Mesendoderm (in vitro differentiated cells): ENCODE measurements at regions not wholly inside any gene's neighbourhood (a gene's known extent, or its start where the extent isn't known, plus 50 kb on each side); places are given as distances from the start of the nearest gene placed in this dataset.
A peak's percentile ranks its signal among the peaks of the same experiment; 100 is the strongest.

ENCODE experiments used
- DNase-seq: peaks from one replicate; pipeline ENCODE4 v3.0.0; 2013
- H2AK5ac ChIP-seq: 2 replicates; pipeline ENCODE4 v1.6.1; 2013; ENCODE audit warnings: low read length, inconsistent platforms
- H2BK120ac ChIP-seq: 2 replicates; pipeline ENCODE4 v1.6.1; 2013; ENCODE audit warnings: low read depth, mild to moderate bottlenecking, low read length, moderate library complexity, mixed read lengths
- H2BK15ac ChIP-seq: replicated peaks from 2 replicates; pipeline ENCODE4 v1.6.1; 2013; ENCODE audit warnings: low read depth, mild to moderate bottlenecking, moderate library complexity
- H2BK5ac ChIP-seq: 2 replicates; pipeline ENCODE4 v1.6.1; 2013; ENCODE audit warnings: low read length, inconsistent platforms
- H3K18ac ChIP-seq: 2 replicates; pipeline ENCODE4 v1.6.1; 2013; ENCODE audit warnings: mild to moderate bottlenecking, low read length, mixed read lengths
- H3K23ac ChIP-seq: one replicate; pipeline ENCODE4 v1.6.1; 2013; ENCODE audit warnings: low read length
- H3K27ac ChIP-seq: 2 replicates; pipeline ENCODE4 v1.5.1; 2013; ENCODE audit warnings: low read depth, mild to moderate bottlenecking, inconsistent platforms, low read length, moderate library complexity
- H3K27me3 ChIP-seq: 2 replicates; pipeline ENCODE4 v1.6.1; 2013; ENCODE audit warnings: low read length, control low read depth, mild to moderate bottlenecking, inconsistent platforms; ENCODE audit not compliant: insufficient read depth, poor library complexity
- H3K36me3 ChIP-seq: 2 replicates; pipeline ENCODE4 v1.6.1; 2013; ENCODE audit warnings: low read length, inconsistent platforms; ENCODE audit not compliant: control insufficient read depth, insufficient read depth
- H3K4ac ChIP-seq: one replicate; pipeline ENCODE4 v1.6.1; 2013; ENCODE audit warnings: low read depth, mild to moderate bottlenecking, low read length, moderate library complexity
- H3K4me1 ChIP-seq: 2 replicates; pipeline ENCODE4 v1.6.1; 2013; ENCODE audit warnings: low read depth, low read length, inconsistent platforms; ENCODE audit not compliant: control insufficient read depth
- H3K4me2 ChIP-seq: 2 replicates; pipeline ENCODE4 v1.6.1; 2013; ENCODE audit warnings: low read length
- H3K4me3 ChIP-seq: 2 replicates; pipeline ENCODE4 v1.5.1; 2013; ENCODE audit warnings: mild to moderate bottlenecking, low read length
- H3K56ac ChIP-seq: one replicate; pipeline ENCODE4 v1.6.1; 2013; ENCODE audit warnings: low read length
- H3K79me1 ChIP-seq: 2 replicates; pipeline ENCODE4 v1.6.1; 2013; ENCODE audit warnings: low read length, inconsistent platforms
- H3K79me2 ChIP-seq: 2 replicates; pipeline ENCODE4 v1.6.1; 2013; ENCODE audit warnings: mild to moderate bottlenecking, low read length; ENCODE audit not compliant: control insufficient read depth, insufficient read depth
- H3K9ac ChIP-seq: 2 replicates; pipeline ENCODE4 v1.6.1; 2013; ENCODE audit warnings: low read length, inconsistent platforms
- H4K5ac ChIP-seq: one replicate; pipeline ENCODE4 v1.6.1; 2013; ENCODE audit warnings: low read length
- H4K8ac ChIP-seq: one replicate; pipeline ENCODE4 v1.6.1; 2013; ENCODE audit warnings: low read depth, mild to moderate bottlenecking, control low read depth, low read length, moderate library complexity
- WGBS: extraction: QIAGEN DNeasy Blood & Tissue Kit; methylation state at CpG from one replicate; pipeline ENCODE4 v1.1.7; 2013; ENCODE audit warnings: low lambda C conversion rate, missing lambda C conversion rate; ENCODE audit not compliant: insufficient coverage; ENCODE audit errors: extremely low coverage; 5-methylcytosine and 5-hydroxymethylcytosine counted together

- no peak for DNase-seq
- H3K9ac ChIP-seq = no peak overlapping the region
- H3K27ac ChIP-seq = no peak overlapping the region
- no peak overlapping the region for H3K4me3 ChIP-seq
- H4K5ac ChIP-seq = no peak overlapping the region
- H2AK5ac ChIP-seq = no peak overlapping the region
- H2BK15ac ChIP-seq = no peak overlapping the region
- no peaks in the 10 kb centered on the region for H3K79me1 ChIP-seq
- no peak overlapping the region for H3K56ac ChIP-seq
- no peak overlapping the region for H4K8ac ChIP-seq
- no peaks in the 10 kb centered on the region for H3K36me3 ChIP-seq
- H2BK120ac ChIP-seq = no peak overlapping the region
- H3K4me2 ChIP-seq = no peak overlapping the region
- H3K23ac ChIP-seq = no peak overlapping the region
- H3K4ac ChIP-seq = no peak overlapping the region
- H2BK5ac ChIP-seq = no peak overlapping the region
- H3K4me1 ChIP-seq = peaks cover 7% of the 10 kb centered on the region
- no peaks in the 10 kb centered on the region for H3K79me2 ChIP-seq
- whole genome bisulfite sequencing = no CpG with 5 or more reads among the region's 2 CpGs
- H3K18ac ChIP-seq = no peak overlapping the region
- H3K27me3 ChIP-seq = no peaks in the 10 kb centered on the region
Measured at GRCh38 chr7:106720641-106721040, 59.7 kb upstream of the CCDC71L start.

GRCh38 chr7:106721816-106722785 is 61.1 kb upstream of the CCDC71L start:
- Histone ChIP-seq H3K27me3 (no peaks in the 10 kb centered on the region), H3K79me1 (no peaks in the 10 kb centered on the region), H3K4ac (no peak overlapping the region), H2BK15ac (no peak overlapping the region), H3K4me1 (peaks cover 7% of the 10 kb centered on the region), H2BK5ac (no peak overlapping the region), H3K27ac (no peak overlapping the region), H4K8ac (no peak overlapping the region), H3K18ac (no peak overlapping the region), H3K23ac (no peak overlapping the region), H2BK120ac (no peak overlapping the region), H3K9ac (no peak overlapping the region), H3K4me3 (no peak overlapping the region), H4K5ac (no peak overlapping the region), H3K36me3 (no peaks in the 10 kb centered on the region), H2AK5ac (no peak overlapping the region), H3K4me2 (no peak overlapping the region), H3K56ac (no peak overlapping the region), H3K79me2 (no peaks in the 10 kb centered on the region)
- WGBS = no CpG with 5 or more reads among the region's 5 CpGs
- DNase-seq = no peak

- Histone ChIP-seq H3K36me3 (no peaks in the 10 kb centered on the region), H3K4me3 (no peak overlapping the region), H2BK15ac (no peak overlapping the region), H3K4me1 (peaks cover 6% of the 10 kb centered on the region), H2BK120ac (no peak overlapping the region), H2BK5ac (no peak overlapping the region), H4K5ac (no peak overlapping the region), H3K4ac (no peak overlapping the region), H3K79me2 (no peaks in the 10 kb centered on the region), H3K79me1 (no peaks in the 10 kb centered on the region), H3K18ac (no peak overlapping the region), H3K9ac (no peak overlapping the region), H3K27ac (no peak overlapping the region), H4K8ac (no peak overlapping the region), H2AK5ac (no peak overlapping the region), H3K23ac (no peak overlapping the region), H3K4me2 (no peak overlapping the region), H3K27me3 (no peaks in the 10 kb centered on the region), H3K56ac (no peak overlapping the region)
- no CpG with 5 or more reads among the region's 1 CpG for WGBS
- peak; percentile 32 for DNase-seq
Measured at GRCh38 chr7:106723398-106723797, 62.4 kb upstream of the CCDC71L start.

GRCh38 chr7:106729720-106730385 is 68.9 kb upstream of the CCDC71L start:
- H3K4me1 ChIP-seq = no peaks in the 10 kb centered on the region
- no peak overlapping the region for H3K27ac ChIP-seq
- H3K36me3 ChIP-seq = no peaks in the 10 kb centered on the region
- no peak for DNase-seq
- H2BK120ac ChIP-seq = no peak overlapping the region
- H2AK5ac ChIP-seq = no peak overlapping the region
- H3K4me3 ChIP-seq = no peak overlapping the region
- no peak overlapping the region for H3K4ac ChIP-seq
- no peak overlapping the region for H3K18ac ChIP-seq
- H3K56ac ChIP-seq = no peak overlapping the region
- no peak overlapping the region for H3K9ac ChIP-seq
- no peak overlapping the region for H2BK15ac ChIP-seq
- H2BK5ac ChIP-seq = no peak overlapping the region
- no peak overlapping the region for H3K4me2 ChIP-seq
- no peak overlapping the region for H4K8ac ChIP-seq
- H3K23ac ChIP-seq = no peak overlapping the region
- H3K79me1 ChIP-seq = no peaks in the 10 kb centered on the region
- no peak overlapping the region for H4K5ac ChIP-seq
- H3K79me2 ChIP-seq = no peaks in the 10 kb centered on the region
- WGBS = no CpG with 5 or more reads among the region's 2 CpGs
- H3K27me3 ChIP-seq = no peaks in the 10 kb centered on the region

GRCh38 chr7:106731187-106731586 is 70.2 kb upstream of the CCDC71L start:
- Histone ChIP-seq H3K4me2 (no peak overlapping the region), H3K4me3 (no peak overlapping the region), H2BK120ac (no peak overlapping the region), H3K56ac (no peak overlapping the region), H3K4ac (no peak overlapping the region), H2BK15ac (no peak overlapping the region), H2AK5ac (no peak overlapping the region), H4K5ac (no peak overlapping the region), H3K27me3 (no peaks in the 10 kb centered on the region), H3K18ac (no peak overlapping the region), H3K79me2 (no peaks in the 10 kb centered on the region), H3K36me3 (no peaks in the 10 kb centered on the region), H2BK5ac (no peak overlapping the region), H3K4me1 (no peaks in the 10 kb centered on the region), H3K27ac (no peak overlapping the region), H3K23ac (no peak overlapping the region), H4K8ac (no peak overlapping the region), H3K9ac (no peak overlapping the region), H3K79me1 (no peaks in the 10 kb centered on the region)
- no CpG with 5 or more reads among the region's 5 CpGs for WGBS
- no peak for DNase-seq
